IMR-90 (cell line): ENCODE measurements at regions not wholly inside any gene's neighbourhood (a gene's known extent, or its start where the extent isn't known, plus 50 kb on each side); places are given as distances from the start of the nearest gene placed in this dataset.

Source experiments
- BHLHE40 ChIP-seq: fragments of 150-350 bp; IDR thresholded peaks from 2 replicates; pipeline ENCODE4 v1.6.1; 2016; ENCODE audit warnings: mild to moderate bottlenecking, low read depth, low read length
- CEBPB ChIP-seq: IDR thresholded peaks from 2 replicates; pipeline ENCODE4 v1.6.1; 2012; ENCODE audit warnings: low read depth, low read length, improper control_type of control experiment
- FOS ChIP-seq: fragments of 150-350 bp; IDR thresholded peaks from 2 replicates; pipeline ENCODE4 v1.6.1; 2016; ENCODE audit warnings: low read depth, low read length
- MXI1 ChIP-seq: IDR thresholded peaks from 2 replicates; pipeline ENCODE4 v1.6.1; 2012; ENCODE audit warnings: low read depth, mild to moderate bottlenecking, low read length, moderate library complexity, borderline replicate concordance
- POLR2A ChIP-seq: IDR thresholded peaks from 2 replicates; pipeline ENCODE4 v1.6.1; 2012; ENCODE audit warnings: mild to moderate bottlenecking, low read depth, low read length
- RAD21 ChIP-seq: IDR thresholded peaks from 2 replicates; pipeline ENCODE4 v1.6.1; 2012; ENCODE audit warnings: low read length, improper control_type of control experiment
- RCOR1 ChIP-seq: IDR thresholded peaks from 2 replicates; pipeline ENCODE4 v1.6.1; 2012; ENCODE audit warnings: mild to moderate bottlenecking, low read length, improper control_type of control experiment; ENCODE audit not compliant: insufficient replicate concordance
- SMC3 ChIP-seq: fragments of 150-350 bp; IDR thresholded peaks from 2 replicates; pipeline ENCODE4 v1.6.1; 2016; ENCODE audit warnings: low read depth, mild to moderate bottlenecking, antibody characterized with exemption, low read length, moderate library complexity
- TF ChIP-seq, protein P1 (sequence below): conservative IDR thresholded peaks from 2 replicates; pipeline ENCODE4 v1.5.1; 2012; ENCODE audit warnings: mild to moderate bottlenecking, low read depth, low read length, improper control_type of control experiment
- TF ChIP-seq, protein P2 (sequence below): fragments of 150-350 bp; IDR thresholded peaks from 2 replicates; pipeline ENCODE4 v1.6.1; 2016; ENCODE audit warnings: low read depth, mild to moderate bottlenecking, low read length, moderate library complexity, borderline replicate concordance
- TF ChIP-seq, protein P3 (sequence below): fragments of 150-350 bp; IDR thresholded peaks from 2 replicates; pipeline ENCODE4 v1.6.1; 2017; ENCODE audit warnings: mild to moderate bottlenecking, antibody characterized with exemption, low read length, low read depth

DNA sequence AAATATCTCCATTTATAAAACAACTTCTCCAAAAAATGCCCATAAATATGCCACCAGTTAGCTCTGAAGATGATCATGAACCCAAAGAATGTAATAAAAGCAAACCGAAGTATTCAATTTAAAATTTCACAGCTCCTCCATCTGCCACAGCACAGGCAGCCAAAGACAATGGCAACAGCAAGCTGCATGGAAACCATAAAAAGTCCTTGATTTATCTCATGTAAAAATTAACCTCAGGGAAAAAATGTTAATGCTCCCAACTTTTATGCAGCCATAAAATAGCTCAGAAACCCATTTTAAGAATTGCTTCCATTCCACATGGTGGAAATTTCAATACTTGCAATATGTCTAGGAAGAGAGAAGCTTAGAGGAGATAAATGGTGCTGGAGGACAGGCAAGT is 132.3 kb upstream of the ARHGEF9 start:
- TF ChIP-seq SMC3 = no peak
- no peak for TF ChIP-seq POLR2A
- TF ChIP-seq, protein P1, sequence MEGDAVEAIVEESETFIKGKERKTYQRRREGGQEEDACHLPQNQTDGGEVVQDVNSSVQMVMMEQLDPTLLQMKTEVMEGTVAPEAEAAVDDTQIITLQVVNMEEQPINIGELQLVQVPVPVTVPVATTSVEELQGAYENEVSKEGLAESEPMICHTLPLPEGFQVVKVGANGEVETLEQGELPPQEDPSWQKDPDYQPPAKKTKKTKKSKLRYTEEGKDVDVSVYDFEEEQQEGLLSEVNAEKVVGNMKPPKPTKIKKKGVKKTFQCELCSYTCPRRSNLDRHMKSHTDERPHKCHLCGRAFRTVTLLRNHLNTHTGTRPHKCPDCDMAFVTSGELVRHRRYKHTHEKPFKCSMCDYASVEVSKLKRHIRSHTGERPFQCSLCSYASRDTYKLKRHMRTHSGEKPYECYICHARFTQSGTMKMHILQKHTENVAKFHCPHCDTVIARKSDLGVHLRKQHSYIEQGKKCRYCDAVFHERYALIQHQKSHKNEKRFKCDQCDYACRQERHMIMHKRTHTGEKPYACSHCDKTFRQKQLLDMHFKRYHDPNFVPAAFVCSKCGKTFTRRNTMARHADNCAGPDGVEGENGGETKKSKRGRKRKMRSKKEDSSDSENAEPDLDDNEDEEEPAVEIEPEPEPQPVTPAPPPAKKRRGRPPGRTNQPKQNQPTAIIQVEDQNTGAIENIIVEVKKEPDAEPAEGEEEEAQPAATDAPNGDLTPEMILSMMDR = no peak
- TF ChIP-seq, protein P2, sequence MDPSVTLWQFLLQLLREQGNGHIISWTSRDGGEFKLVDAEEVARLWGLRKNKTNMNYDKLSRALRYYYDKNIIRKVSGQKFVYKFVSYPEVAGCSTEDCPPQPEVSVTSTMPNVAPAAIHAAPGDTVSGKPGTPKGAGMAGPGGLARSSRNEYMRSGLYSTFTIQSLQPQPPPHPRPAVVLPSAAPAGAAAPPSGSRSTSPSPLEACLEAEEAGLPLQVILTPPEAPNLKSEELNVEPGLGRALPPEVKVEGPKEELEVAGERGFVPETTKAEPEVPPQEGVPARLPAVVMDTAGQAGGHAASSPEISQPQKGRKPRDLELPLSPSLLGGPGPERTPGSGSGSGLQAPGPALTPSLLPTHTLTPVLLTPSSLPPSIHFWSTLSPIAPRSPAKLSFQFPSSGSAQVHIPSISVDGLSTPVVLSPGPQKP = no peak
- TF ChIP-seq CEBPB = no peak
- no peak for TF ChIP-seq BHLHE40
- TF ChIP-seq FOS = no peak
- TF ChIP-seq, protein P3, sequence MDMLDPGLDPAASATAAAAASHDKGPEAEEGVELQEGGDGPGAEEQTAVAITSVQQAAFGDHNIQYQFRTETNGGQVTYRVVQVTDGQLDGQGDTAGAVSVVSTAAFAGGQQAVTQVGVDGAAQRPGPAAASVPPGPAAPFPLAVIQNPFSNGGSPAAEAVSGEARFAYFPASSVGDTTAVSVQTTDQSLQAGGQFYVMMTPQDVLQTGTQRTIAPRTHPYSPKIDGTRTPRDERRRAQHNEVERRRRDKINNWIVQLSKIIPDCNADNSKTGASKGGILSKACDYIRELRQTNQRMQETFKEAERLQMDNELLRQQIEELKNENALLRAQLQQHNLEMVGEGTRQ = no peak
- TF ChIP-seq RAD21 = no peak
- no peak for TF ChIP-seq RCOR1
- no peak for TF ChIP-seq MXI1
